Activated T-cell treated with anti-CD3 and anti-CD28 coated beads, Interleukin-2, amount 50 U/mL, for 24 hours (primary cell): ENCODE measurements at regions not wholly inside any gene's neighbourhood (a gene's known extent, or its start where the extent isn't known, plus 50 kb on each side); places are given as distances from the start of the nearest gene placed in this dataset.
"Not testable (repeated sequence)": the region's sequence is repeated elsewhere in the genome, so short reads cannot be mapped to it uniquely, and the experiment has no call there.

Source experiments
- DNase-seq: peaks from one replicate; pipeline ENCODE4 v3.0.0-alpha.2; 2020
- H3K27ac Mint-ChIP-seq: 2 replicates; pipeline ENCODE4 v1.8.0; 2020; ENCODE audit warnings: mild to moderate bottlenecking, mixed read lengths
- H3K27me3 Mint-ChIP-seq: 2 replicates; pipeline ENCODE4 v1.8.0; 2020; ENCODE audit warnings: mixed read lengths
- H3K36me3 Mint-ChIP-seq: 2 replicates; pipeline ENCODE4 v1.8.0; 2020; ENCODE audit warnings: low read depth, mixed read lengths
- H3K4me1 Mint-ChIP-seq: 2 replicates; pipeline ENCODE4 v1.8.0; 2020; ENCODE audit warnings: low read depth, mixed read lengths
- H3K4me3 Mint-ChIP-seq: 2 replicates; pipeline ENCODE4 v1.8.0; 2020; ENCODE audit warnings: mild to moderate bottlenecking, moderate library complexity, mixed read lengths
- H3K9me3 Mint-ChIP-seq: 2 replicates; pipeline ENCODE4 v1.8.0; 2020; ENCODE audit warnings: mixed read lengths

DNA sequence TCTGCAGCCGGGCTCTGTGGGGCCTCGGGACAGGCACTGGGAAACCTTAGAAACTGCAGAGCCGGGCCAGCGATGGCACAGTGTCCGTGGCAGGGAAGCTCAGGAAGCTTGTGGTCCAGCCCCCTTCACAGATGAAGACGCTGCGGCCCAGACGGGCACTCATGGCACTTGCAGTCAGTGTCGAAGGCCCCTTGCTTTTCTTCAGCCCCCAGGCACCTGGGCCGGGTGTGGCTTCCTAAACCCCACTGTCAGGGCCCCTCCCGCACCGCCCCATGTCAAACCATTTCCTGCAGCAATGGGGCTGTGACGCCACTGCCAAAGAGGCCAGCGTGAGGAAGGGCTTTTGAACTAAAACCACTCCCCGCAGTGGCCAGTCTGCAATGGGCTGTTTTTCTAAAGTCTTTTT is 164.0 kb downstream of the LAT start:
- H3K4me3 Mint-ChIP-seq = peak overlapping the region; percentile 53
- DNase-seq = peak; percentile 69
- no peaks in the 10 kb centered on the region for H3K9me3 Mint-ChIP-seq
- peak overlapping the region; percentile 88 for H3K27ac Mint-ChIP-seq
- peaks cover 68% of the 10 kb centered on the region for H3K4me1 Mint-ChIP-seq
- no peaks in the 10 kb centered on the region for H3K27me3 Mint-ChIP-seq
- H3K36me3 Mint-ChIP-seq = peaks cover 54% of the 10 kb centered on the region

DNA sequence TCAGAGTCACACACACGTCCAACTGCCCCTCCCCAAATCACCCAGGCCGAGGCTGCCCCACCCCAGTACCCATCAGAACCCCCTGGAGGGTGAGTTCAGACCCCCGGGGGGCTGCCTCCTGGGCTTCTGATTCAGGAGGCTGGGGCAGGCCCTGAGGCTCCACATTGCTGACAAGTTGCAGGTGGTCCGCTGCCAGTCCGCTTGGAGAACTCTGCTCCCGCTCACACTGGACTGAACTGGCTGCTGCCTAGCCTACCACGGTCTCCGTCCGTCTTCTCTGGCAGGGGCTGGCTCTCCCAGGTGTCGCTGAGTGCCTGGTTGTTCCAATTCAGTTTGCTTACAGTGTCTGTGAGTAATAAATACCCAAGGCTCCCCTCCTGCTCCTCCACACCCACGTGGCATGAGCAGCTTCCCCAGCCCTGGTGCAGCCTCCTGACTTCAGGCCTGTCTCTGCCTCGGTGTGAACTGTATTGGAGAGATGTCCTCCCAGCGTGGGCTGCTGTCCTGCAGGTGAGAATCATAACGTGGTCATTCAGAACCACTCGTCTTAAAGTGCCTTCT is 163.4 kb downstream of the LAT start:
- Mint-ChIP-seq H3K4me1 (peaks cover 69% of the 10 kb centered on the region), H3K9me3 (no peaks in the 10 kb centered on the region), H3K36me3 (peaks cover 57% of the 10 kb centered on the region), H3K27me3 (no peaks in the 10 kb centered on the region), H3K4me3 (peak overlapping the region; percentile 53), H3K27ac (peak overlapping the region; percentile 88)
- peak; percentile 59 for DNase-seq

DNA sequence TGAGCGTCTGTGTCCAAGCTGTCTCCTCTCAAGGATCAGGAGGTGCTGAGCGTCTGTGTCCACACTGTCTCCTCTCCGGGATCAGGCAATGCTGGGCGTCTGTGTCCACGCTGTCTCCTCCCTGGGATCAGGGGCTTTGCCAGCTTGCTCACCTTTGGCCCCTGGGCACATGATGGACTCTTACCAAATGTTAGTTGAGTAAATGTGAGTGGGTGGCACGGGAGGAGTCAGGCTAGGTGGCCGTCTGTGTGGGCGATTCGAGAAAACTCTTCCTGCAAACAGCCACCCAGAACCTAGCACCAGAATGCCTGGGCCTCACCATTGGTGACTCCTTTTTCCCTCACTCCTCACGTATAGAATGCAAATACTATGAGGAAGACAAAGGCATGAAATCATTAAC is 162.9 kb downstream of the LAT start:
- H3K4me3 Mint-ChIP-seq, H3K27me3 Mint-ChIP-seq, DNase-seq, H3K9me3 Mint-ChIP-seq: not testable (repeated sequence)
- Mint-ChIP-seq H3K27ac (peak overlapping the region; percentile 72), H3K4me1 (peaks cover 66% of the 10 kb centered on the region), H3K36me3 (peaks cover 59% of the 10 kb centered on the region)

DNA sequence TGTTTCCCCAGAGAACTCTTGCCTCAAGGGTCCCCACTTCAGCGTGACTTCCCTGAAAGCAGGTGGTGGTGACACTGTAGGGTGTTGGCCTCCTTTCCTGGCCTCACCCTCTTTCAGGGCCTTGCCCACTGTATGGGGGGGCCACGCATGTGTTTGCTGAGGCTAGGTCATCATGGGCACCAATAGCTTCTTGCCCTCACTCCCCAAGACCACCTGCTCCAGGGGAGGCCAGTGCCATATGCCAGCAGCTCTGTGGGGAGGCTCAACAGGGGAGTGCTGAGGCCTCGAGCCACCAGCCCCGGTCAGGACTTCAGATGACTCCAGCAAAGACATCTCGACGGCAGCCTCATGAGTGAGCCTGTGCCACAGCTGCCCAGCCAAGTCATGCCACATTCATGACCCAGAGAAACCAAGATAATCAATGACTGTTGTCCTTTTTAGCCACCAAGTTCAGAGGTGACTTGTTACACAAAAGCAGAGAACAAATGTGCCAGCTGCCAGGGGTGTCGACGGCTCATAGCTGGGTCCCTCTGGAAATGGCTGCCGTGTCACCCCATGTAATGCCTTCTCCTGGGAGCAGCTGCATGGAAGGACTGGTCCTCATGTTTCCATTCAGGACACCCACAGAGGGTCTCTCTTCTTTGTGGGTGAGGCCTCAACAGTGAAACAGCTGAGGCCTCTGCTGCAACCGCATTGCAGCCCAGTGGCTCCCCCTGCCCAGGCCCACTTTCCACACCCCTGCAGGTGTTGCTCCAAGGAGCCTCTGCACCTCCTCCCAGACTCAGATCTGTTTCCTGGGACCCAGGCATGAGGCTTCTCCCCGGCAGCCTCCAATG is 162.2 kb downstream of the LAT start:
- peak overlapping the region; percentile 72 for H3K27ac Mint-ChIP-seq
- not testable (repeated sequence) for H3K27me3 Mint-ChIP-seq, H3K9me3 Mint-ChIP-seq, DNase-seq, H3K4me3 Mint-ChIP-seq
- H3K4me1 Mint-ChIP-seq = peaks cover 59% of the 10 kb centered on the region
- peaks cover 63% of the 10 kb centered on the region for H3K36me3 Mint-ChIP-seq

DNA sequence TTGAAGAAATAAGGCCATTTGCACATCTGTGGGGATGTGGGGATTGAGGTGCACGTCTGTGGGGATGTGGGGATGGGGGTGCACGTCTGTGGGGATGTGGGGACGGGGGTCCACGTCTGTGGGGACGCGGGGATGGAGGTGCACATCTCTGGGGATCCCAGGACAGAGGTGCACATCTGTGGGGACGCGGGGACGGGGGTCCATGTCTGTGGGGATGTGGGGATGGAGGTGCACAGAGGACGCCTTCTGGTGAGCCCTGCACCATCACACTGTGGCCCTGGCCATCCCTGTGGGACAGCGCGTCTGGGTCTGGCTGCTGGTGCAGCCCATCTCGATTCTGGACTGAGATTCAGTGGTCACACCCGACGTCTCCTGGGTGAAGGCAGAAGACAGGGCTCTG is 161.4 kb downstream of the LAT start:
- Mint-ChIP-seq H3K9me3 (no peaks in the 10 kb centered on the region), H3K4me3 (no peak overlapping the region), H3K36me3 (peaks cover 60% of the 10 kb centered on the region), H3K27me3 (no peaks in the 10 kb centered on the region), H3K4me1 (peaks cover 52% of the 10 kb centered on the region), H3K27ac (no peak overlapping the region)
- no peak for DNase-seq

DNA sequence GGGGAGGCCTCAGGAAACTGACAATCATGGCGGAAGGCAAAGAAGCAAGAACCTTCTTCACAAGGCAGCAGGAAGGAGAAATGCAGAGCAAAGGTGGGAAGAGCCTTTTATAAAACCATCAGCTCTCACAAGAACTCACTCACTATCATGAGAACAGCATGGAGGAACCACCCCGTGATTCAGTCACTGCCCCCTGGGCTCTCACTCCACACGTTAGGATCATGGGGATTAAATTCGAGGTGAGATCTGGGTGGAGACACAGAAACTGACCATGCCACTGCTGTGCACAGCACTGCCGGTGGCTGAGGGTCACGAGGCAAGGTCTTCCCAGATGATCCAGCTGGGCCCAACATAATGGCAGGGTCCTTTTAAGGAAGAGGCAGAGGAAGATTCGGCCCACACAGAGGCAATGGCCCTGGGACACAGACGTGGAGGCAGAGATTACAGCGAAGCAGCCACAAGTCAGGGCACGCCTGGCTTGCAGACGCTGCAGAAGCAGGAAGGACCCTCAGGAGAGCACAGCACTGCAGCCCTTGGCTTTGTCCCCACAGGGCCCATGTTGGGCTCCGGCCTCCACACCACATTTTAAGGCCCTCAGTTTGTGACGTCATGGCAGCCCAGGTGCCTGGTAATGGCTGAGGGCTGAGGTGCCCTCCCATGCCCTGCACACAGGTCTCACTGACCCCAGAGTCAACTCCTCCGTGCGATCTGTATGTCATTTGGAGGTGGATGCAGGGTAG is 160.8 kb downstream of the LAT start:
- not testable (repeated sequence) for DNase-seq, H3K27me3 Mint-ChIP-seq, H3K9me3 Mint-ChIP-seq, H3K4me3 Mint-ChIP-seq
- Mint-ChIP-seq H3K4me1 (peaks cover 50% of the 10 kb centered on the region), H3K36me3 (peaks cover 59% of the 10 kb centered on the region), H3K27ac (peak overlapping the region; percentile 38)

DNA sequence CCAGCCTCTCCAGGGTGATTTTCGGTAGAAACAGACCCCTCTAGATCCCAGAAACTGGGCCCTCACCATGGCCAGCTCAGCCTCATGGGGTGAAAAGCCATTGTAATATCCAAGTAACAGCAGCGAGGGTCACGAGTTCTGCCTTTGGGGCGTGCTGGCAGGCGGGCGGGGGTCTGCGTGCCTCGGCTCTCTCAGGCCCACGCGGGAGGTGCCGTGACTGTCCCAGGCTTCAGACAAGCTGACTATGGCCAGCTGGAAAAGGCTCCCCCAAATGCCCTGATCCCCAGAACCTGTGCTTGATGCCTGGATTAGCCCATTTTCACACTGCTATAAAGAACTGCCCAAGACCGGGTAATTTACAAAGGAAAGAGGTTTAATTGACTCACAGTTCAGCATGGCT is 160.2 kb downstream of the LAT start:
- not testable (repeated sequence) for H3K27ac Mint-ChIP-seq, H3K27me3 Mint-ChIP-seq

DNA sequence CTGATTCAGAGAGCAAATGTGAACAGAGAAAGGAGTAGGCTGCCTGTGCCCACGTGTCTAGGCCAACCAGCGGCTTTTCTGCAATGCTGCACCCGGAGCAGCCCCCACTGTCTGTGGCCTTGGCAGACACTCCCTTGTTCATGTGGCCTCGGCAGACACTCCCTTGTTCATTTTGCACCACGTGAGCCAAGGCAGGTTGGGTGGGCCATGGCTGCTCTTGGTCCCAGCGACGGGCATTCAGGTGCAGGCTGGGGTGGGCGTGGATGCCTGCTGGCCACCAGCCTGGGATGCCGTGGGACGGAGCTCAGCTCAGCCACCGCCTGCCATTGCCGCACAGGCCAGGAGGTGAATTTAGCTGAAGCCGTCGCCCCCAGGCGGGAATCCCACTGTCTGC is 159.8 kb downstream of the LAT start:
- H3K9me3 Mint-ChIP-seq, H3K27me3 Mint-ChIP-seq, DNase-seq, H3K4me3 Mint-ChIP-seq, H3K27ac Mint-ChIP-seq: not testable (repeated sequence)
- H3K36me3 Mint-ChIP-seq = peaks cover 57% of the 10 kb centered on the region
- H3K4me1 Mint-ChIP-seq = peaks cover 40% of the 10 kb centered on the region

More for the DNA sequence above, 160.2 kb downstream of the LAT start:
- Mint-ChIP-seq H3K4me1 (peaks cover 44% of the 10 kb centered on the region), H3K36me3 (peaks cover 57% of the 10 kb centered on the region)
- H3K9me3 Mint-ChIP-seq, DNase-seq, H3K4me3 Mint-ChIP-seq: not testable (repeated sequence)

DNA sequence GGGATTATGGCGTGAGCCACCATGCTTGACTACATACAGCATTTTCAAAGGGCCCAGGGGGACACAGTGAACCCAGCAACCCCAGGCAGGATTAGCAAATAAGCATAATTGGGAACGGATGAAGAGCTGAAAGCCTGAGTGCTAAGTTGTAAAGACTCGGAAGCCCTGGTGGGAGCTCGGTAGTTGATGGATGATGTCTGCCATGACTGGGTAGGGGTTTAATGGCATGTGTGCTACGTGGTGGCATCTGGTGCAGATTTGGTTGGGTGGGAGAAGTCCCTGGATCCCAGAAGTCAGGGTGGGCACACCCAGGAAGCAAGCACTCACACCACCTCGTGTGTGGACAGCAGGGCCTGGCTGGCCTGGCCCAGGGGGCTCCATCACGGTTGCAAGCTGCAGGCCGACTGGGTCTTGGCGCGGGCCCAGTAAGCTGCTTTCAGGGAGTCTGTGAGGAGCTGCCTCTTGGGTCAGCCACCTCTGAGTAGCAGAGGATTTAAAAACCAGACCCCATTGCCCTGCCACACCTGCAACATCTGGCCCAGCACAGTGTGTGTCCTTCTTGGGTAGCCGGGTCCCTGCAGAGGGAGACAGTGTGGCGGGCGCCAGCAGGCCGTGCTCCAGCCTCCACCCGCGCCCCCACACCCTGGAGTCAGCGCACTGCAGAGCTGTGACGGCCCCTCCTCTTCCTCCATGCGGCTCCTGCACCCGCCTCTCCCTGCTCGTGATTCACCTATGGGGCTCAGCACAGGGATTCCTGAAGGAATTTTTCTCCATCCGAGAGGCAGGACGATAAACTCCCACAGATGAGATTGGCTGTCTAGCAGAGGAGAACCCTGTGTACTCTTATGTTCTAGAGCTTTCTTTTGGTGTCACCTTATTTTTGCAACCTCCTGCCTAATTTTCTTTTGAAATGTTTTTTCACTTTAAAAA is 159.2 kb downstream of the LAT start:
- H3K27me3 Mint-ChIP-seq, DNase-seq, H3K4me3 Mint-ChIP-seq, H3K27ac Mint-ChIP-seq, H3K9me3 Mint-ChIP-seq: not testable (repeated sequence)
- Mint-ChIP-seq H3K36me3 (peaks cover 55% of the 10 kb centered on the region), H3K4me1 (peaks cover 34% of the 10 kb centered on the region)

DNA sequence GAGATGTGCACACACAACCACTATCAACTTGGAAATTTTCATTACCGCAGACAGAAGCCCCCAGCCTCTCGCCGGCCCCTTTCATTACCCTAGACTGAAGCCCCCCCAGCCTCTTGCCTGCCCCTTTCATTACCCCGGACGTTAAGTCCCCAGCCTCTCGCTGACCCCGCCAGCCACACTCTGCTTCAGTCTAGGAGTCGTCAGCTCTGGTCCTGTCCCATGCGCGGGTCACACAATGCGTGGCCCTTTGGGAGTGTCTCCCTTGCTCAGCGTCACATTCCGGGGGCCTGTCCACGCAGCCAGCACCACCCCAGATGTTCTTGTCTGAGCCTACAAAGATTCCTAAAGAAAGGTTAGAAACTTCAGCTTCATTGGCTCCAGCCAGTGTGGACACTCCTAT is 157.7 kb downstream of the LAT start:
- H3K4me3 Mint-ChIP-seq, H3K27ac Mint-ChIP-seq, DNase-seq, H3K9me3 Mint-ChIP-seq, H3K27me3 Mint-ChIP-seq: not testable (repeated sequence)
- peaks cover 52% of the 10 kb centered on the region for H3K36me3 Mint-ChIP-seq
- peaks cover 28% of the 10 kb centered on the region for H3K4me1 Mint-ChIP-seq

DNA sequence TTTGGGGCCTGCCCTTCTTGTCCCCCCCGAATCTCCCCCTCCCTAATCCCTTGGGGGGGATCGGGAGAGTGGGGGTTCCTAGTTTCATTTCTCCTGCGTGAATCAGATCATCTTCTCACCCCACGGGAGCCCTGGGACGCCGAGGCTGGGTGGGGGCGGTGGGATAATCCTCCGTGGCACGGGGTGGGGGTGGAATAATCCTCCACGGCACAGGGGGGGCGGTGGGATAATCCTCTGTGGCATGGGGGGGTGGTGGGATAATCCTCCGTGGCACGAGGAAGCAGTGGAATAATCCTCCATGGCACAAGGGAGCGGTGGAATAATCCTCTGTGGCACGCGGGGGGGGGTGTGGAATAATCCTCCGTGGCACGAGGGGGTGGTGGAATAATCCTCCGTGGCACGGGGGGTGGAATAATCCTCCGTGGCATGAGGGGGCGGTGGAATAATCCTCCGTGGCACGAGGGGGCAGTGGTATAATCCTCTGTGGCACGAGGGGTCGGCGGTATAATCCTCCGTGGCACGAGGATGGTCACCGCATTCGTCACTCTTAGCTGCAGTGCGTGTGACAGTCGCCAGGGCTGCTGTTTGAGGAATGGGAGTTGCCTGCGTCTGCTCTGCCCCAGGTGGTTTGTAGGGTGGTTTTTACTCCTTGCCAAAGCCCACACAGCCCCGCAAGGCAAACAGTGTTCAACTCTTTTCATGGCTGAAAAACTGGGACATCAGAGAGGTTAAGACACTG is 156.9 kb downstream of the LAT start:
- H3K36me3 Mint-ChIP-seq = peaks cover 51% of the 10 kb centered on the region
- no peak overlapping the region for H3K27ac Mint-ChIP-seq
- H3K9me3 Mint-ChIP-seq = no peaks in the 10 kb centered on the region
- DNase-seq = no peak
- no peak overlapping the region for H3K4me3 Mint-ChIP-seq
- H3K4me1 Mint-ChIP-seq = peaks cover 25% of the 10 kb centered on the region
- H3K27me3 Mint-ChIP-seq = no peaks in the 10 kb centered on the region

DNA sequence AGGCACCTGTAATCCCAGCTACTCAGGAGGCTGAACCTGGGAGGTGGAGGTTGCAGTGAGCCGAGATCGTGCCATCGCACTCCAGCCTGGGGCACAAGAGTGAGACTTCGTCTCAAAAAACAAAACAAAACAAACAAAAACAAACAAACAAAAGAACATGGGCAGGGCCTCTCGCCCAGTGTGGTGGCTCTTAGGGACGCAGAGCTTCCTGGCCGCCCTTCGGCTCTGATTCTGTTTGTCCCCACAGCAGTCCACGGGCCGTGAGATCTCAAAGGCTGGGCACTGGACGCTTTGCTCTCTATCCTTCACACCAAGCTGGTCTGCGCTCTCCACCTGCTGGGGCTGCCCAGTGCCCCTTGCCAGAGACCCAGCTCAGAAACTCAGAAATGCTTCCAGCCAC is 156.3 kb downstream of the LAT start:
- H3K27me3 Mint-ChIP-seq, H3K9me3 Mint-ChIP-seq, DNase-seq, H3K27ac Mint-ChIP-seq, H3K4me3 Mint-ChIP-seq: not testable (repeated sequence)
- H3K4me1 Mint-ChIP-seq = peaks cover 24% of the 10 kb centered on the region
- peaks cover 48% of the 10 kb centered on the region for H3K36me3 Mint-ChIP-seq

DNA sequence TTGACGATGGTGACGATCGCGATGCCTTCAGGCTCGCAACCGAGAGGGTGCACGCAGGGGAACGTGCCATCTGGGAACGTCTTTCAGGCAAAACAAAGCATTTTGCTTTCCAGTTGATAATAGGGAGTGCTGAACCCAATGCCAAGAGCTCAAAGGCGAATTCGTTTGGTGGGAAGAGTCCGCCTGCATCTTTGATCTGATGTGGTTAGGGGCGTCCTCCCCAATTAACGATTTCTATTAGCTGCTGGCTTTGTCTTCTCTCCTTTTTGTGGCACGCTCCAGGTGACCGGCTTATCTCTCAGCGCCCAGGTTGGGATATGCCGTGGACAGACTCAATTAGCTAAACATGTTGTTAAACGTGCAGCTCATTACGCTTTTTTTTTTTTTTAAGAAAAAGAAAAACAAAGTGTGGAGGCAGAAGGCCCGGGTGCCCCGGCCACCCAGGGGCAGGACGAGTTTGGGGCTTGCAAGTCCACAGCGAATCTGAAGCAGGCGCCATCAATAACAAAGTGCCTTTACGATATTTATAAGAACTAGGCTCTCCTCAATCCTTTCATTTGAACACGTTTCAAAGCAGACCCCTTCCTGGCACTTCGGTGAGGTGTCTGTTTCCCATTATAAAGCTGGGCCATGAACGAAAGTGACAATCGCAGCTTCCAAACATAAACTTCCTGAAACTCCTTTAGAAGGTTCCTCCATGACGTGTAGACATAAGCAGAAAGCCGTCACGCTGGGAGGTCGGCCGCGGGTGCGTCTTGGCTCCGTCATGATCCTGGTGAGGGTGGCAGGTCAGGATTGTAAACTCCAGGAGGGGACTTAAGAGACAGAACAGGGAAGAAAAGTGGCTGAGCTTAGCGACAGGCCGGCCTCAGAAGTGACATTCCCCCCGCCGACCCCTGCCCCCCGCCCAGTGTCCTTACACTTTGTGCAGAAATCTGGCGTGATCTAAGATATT is 155.3 kb downstream of the LAT start:
- H3K4me1 Mint-ChIP-seq = peaks cover 19% of the 10 kb centered on the region
- DNase-seq, H3K27ac Mint-ChIP-seq, H3K27me3 Mint-ChIP-seq, H3K4me3 Mint-ChIP-seq, H3K9me3 Mint-ChIP-seq: not testable (repeated sequence)
- peaks cover 45% of the 10 kb centered on the region for H3K36me3 Mint-ChIP-seq
